ENCODE measurements at regions not wholly inside any gene's neighbourhood (a gene's known extent, or its start where the extent isn't known, plus 50 kb on each side); places are given as distances from the start of the nearest gene placed in this dataset.

GRCh38 chr5:74549384-74549783 lies 91.1 kb downstream of the ENC1 start:
- Histone ChIP-seq H3K27me3 (ENCODE audit: control insufficient read depth, insufficient read depth, low read length) (peaks cover 20% of the 10 kb centered on the region), H3K36me3 (ENCODE audit: control insufficient read depth, insufficient read depth, low read length) (no peaks in the 10 kb centered on the region), H3K27ac (ENCODE audit: low read depth, low read length) (peak overlapping the region; percentile 17), H3K4me3 (ENCODE audit: low read depth, low read length) (no peak overlapping the region), H3K4me1 (ENCODE audit: control insufficient read depth, insufficient read depth, low read length) (peaks cover 18% of the 10 kb centered on the region), H3K9me3 (ENCODE audit: control insufficient read depth, insufficient read depth, low read length) (no peaks in the 10 kb centered on the region), H3K9ac (ENCODE audit: low read depth, low read length) (no peak overlapping the region)

DNA sequence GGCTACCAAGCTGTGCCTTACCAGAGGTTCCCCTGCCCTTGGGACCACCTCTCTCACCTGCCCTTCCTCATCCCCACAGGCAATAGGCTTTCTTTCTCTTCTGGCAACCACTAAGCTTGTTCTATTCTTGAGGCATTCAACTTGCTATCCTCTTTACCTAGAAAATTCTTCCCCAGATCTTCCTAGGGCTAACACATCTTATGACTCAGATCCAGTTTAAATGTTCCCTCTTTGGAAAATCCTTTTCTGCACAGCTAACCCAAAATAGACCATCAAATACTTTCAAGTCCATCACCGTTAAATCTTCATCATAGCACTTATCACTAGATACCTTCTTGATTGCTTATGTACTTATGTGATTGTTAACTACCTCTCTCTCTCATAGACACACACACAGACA lies 93.7 kb downstream of the ENC1 start:
- Histone ChIP-seq H3K4me3 (ENCODE audit: low read depth, low read length) (no peak overlapping the region), H3K27me3 (ENCODE audit: control insufficient read depth, insufficient read depth, low read length) (peaks cover 20% of the 10 kb centered on the region), H3K4me1 (ENCODE audit: control insufficient read depth, insufficient read depth, low read length) (peaks cover 37% of the 10 kb centered on the region), H3K9me3 (ENCODE audit: control insufficient read depth, insufficient read depth, low read length) (no peaks in the 10 kb centered on the region), H3K9ac (ENCODE audit: low read depth, low read length) (no peak overlapping the region), H3K36me3 (ENCODE audit: control insufficient read depth, insufficient read depth, low read length) (no peaks in the 10 kb centered on the region), H3K27ac (ENCODE audit: low read depth, low read length) (no peak overlapping the region)

DNA sequence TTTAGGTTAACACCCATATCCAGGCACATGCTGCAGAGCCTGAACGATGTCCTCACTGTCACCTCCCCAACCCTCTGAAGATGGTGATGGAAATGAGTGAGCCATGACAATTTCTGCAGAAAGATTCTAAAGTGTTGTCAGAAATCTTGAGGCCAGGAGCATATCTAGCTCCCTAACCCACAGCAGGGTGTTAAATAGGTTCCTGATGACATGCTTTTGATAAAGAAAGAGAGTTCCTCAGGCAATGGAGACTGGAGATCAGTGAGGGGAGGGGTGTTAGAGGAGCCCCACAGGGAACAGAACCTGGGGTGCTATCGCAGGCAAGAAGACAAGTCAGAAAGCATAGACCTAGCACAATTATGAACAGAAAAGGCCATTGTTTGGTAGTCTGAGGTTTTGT lies 95.7 kb downstream of the ENC1 start:
- Histone ChIP-seq H3K9me3 (ENCODE audit: control insufficient read depth, insufficient read depth, low read length) (no peaks in the 10 kb centered on the region), H3K27me3 (ENCODE audit: control insufficient read depth, insufficient read depth, low read length) (peaks cover 20% of the 10 kb centered on the region), H3K4me3 (ENCODE audit: low read depth, low read length) (no peak overlapping the region), H3K4me1 (ENCODE audit: control insufficient read depth, insufficient read depth, low read length) (peaks cover 49% of the 10 kb centered on the region), H3K27ac (ENCODE audit: low read depth, low read length) (peak overlapping the region; percentile 14), H3K9ac (ENCODE audit: low read depth, low read length) (no peak overlapping the region), H3K36me3 (ENCODE audit: control insufficient read depth, insufficient read depth, low read length) (no peaks in the 10 kb centered on the region)

DNA sequence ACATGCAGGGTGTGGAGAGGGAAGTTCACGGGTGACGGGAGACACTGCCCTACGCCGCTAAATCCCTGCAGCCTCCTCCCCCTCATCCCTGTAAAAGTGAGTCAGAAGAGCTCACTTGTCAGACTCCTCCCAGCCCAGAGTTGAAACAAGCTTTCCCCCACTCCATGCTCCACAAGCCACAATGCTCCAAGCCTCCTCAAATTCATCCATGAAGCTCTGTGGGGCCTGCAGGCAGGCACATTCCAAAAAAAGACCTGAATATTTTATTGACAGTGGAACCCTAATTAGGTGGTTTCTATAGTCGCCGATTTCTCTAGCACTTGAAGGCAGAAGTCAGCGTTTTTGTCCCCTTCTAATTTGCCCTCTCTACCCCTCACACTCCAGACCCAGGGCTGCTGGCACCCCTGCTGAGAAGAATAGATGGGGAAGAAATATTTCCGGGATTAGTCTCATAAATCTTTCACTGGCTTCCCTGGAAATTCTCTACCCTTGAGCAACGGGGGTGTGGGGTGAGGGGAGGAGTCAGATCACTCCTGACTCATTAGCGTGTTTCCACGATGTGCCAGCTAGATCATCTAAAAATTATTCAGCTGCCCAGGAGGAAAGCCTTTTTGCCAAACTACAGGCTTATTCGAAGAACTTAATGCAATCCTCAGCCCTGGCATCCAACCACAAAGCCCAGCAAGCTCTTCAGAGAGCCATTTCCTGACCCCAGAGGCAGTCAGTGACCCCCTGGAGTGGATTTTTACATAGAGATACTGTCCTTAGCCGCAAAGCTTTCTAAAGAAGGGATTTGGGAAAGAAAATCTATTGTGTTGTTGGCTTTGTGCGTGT lies 97.1 kb downstream of the ENC1 start:
- peak overlapping the region; percentile 2; the same call in 1 of the 2 replicates for H3K9ac ChIP-seq (ENCODE audit: low read depth, low read length)
- peak overlapping the region; percentile 43 for H3K4me3 ChIP-seq (ENCODE audit: low read depth, low read length)
- no peaks in the 10 kb centered on the region for H3K9me3 ChIP-seq (ENCODE audit: control insufficient read depth, insufficient read depth, low read length)
- peaks cover 20% of the 10 kb centered on the region for H3K27me3 ChIP-seq (ENCODE audit: control insufficient read depth, insufficient read depth, low read length)
- peak overlapping the region; percentile 98 for H3K27ac ChIP-seq (ENCODE audit: low read depth, low read length)
- no peaks in the 10 kb centered on the region for H3K36me3 ChIP-seq (ENCODE audit: control insufficient read depth, insufficient read depth, low read length)
- peaks cover 42% of the 10 kb centered on the region for H3K4me1 ChIP-seq (ENCODE audit: control insufficient read depth, insufficient read depth, low read length)

- H3K9ac ChIP-seq (ENCODE audit: low read depth, low read length), result no peak overlapping the region
- H3K9me3 ChIP-seq (ENCODE audit: control insufficient read depth, insufficient read depth, low read length), result no peaks in the 10 kb centered on the region
- H3K27ac ChIP-seq (ENCODE audit: low read depth, low read length), result peak overlapping the region; percentile 98
- H3K4me3 ChIP-seq (ENCODE audit: low read depth, low read length), result no peak overlapping the region
- no peaks in the 10 kb centered on the region for H3K36me3 ChIP-seq (ENCODE audit: control insufficient read depth, insufficient read depth, low read length)
- peaks cover 16% of the 10 kb centered on the region for H3K27me3 ChIP-seq (ENCODE audit: control insufficient read depth, insufficient read depth, low read length)
- H3K4me1 ChIP-seq (ENCODE audit: control insufficient read depth, insufficient read depth, low read length), result peaks cover 42% of the 10 kb centered on the region
Measured at GRCh38 chr5:74542482-74542881, 98.0 kb downstream of the ENC1 start.

DNA sequence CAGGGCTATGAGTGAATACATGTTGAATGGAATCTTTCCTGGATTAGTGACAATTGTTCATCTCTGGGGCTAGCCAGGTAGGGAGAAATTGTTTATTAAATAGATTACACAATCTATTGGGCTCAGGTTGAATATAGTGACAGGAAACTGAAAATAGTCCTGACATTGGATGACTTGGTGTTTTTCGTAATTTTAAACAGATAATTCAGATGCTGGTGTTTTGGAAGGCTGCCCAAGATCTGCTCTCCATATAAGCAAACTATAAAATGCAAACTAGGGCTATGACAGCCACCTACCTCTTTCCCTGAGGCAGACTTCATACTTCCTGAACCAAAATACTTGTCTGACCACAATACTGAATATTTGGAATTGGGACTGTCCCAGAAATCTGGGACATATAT lies 99.1 kb downstream of the ENC1 start:
- Histone ChIP-seq H3K27me3 (ENCODE audit: control insufficient read depth, insufficient read depth, low read length) (peaks cover 7% of the 10 kb centered on the region), H3K9me3 (ENCODE audit: control insufficient read depth, insufficient read depth, low read length) (no peaks in the 10 kb centered on the region), H3K4me3 (ENCODE audit: low read depth, low read length) (no peak overlapping the region; the same call in 1 of the 2 replicates), H3K4me1 (ENCODE audit: control insufficient read depth, insufficient read depth, low read length) (peaks cover 49% of the 10 kb centered on the region), H3K9ac (ENCODE audit: low read depth, low read length) (no peak overlapping the region), H3K27ac (ENCODE audit: low read depth, low read length) (no peak overlapping the region), H3K36me3 (ENCODE audit: control insufficient read depth, insufficient read depth, low read length) (no peaks in the 10 kb centered on the region)

GRCh38 chr5:74540622-74541021 lies 99.9 kb downstream of the ENC1 start:
- no peaks in the 10 kb centered on the region for H3K36me3 ChIP-seq (ENCODE audit: control insufficient read depth, insufficient read depth, low read length)
- H3K4me1 ChIP-seq (ENCODE audit: control insufficient read depth, insufficient read depth, low read length), result peaks cover 57% of the 10 kb centered on the region
- H3K9me3 ChIP-seq (ENCODE audit: control insufficient read depth, insufficient read depth, low read length), result no peaks in the 10 kb centered on the region
- peak overlapping the region; percentile 68 for H3K27ac ChIP-seq (ENCODE audit: low read depth, low read length)
- H3K9ac ChIP-seq (ENCODE audit: low read depth, low read length), result no peak overlapping the region
- no peaks in the 10 kb centered on the region for H3K27me3 ChIP-seq (ENCODE audit: control insufficient read depth, insufficient read depth, low read length)
- no peak overlapping the region for H3K4me3 ChIP-seq (ENCODE audit: low read depth, low read length)

GRCh38 chr5:74539986-74540385 lies 100.5 kb downstream of the ENC1 start:
- Histone ChIP-seq H3K9me3 (ENCODE audit: control insufficient read depth, insufficient read depth, low read length) (peaks cover 4% of the 10 kb centered on the region; the same call in 1 of the 2 replicates), H3K27ac (ENCODE audit: low read depth, low read length) (peak overlapping the region; percentile 68), H3K4me3 (ENCODE audit: low read depth, low read length) (no peak overlapping the region), H3K27me3 (ENCODE audit: control insufficient read depth, insufficient read depth, low read length) (no peaks in the 10 kb centered on the region), H3K4me1 (ENCODE audit: control insufficient read depth, insufficient read depth, low read length) (peaks cover 62% of the 10 kb centered on the region), H3K36me3 (ENCODE audit: control insufficient read depth, insufficient read depth, low read length) (no peaks in the 10 kb centered on the region), H3K9ac (ENCODE audit: low read depth, low read length) (no peak overlapping the region)

DNA sequence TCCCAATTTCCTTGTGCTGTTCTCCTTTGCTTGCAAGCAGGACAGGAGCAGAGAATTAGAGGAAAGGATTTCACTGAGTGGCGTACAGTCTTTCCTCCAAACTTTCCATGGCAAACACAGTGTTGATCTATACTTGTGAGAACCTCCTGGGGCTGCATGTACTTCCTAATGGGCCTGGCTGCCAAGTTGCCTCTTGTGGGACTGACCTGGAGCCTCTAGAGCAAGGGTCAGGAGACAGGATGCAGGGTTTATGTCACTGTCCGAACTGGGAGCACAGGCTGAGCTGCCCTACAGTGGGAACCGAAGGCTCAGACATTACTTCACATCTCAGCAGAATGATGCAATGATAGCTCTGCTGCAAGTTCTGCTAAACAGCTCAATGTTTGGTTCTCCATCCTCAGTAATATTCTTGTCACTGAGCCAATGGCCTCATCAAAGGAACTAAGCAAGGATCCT lies 102.3 kb downstream of the ENC1 start:
- Histone ChIP-seq H3K4me1 (ENCODE audit: control insufficient read depth, insufficient read depth, low read length) (peaks cover 48% of the 10 kb centered on the region), H3K9me3 (ENCODE audit: control insufficient read depth, insufficient read depth, low read length) (peaks cover 13% of the 10 kb centered on the region), H3K9ac (ENCODE audit: low read depth, low read length) (no peak overlapping the region), H3K27ac (ENCODE audit: low read depth, low read length) (no peak overlapping the region), H3K4me3 (ENCODE audit: low read depth, low read length) (no peak overlapping the region), H3K27me3 (ENCODE audit: control insufficient read depth, insufficient read depth, low read length) (no peaks in the 10 kb centered on the region), H3K36me3 (ENCODE audit: control insufficient read depth, insufficient read depth, low read length) (no peaks in the 10 kb centered on the region)

DNA sequence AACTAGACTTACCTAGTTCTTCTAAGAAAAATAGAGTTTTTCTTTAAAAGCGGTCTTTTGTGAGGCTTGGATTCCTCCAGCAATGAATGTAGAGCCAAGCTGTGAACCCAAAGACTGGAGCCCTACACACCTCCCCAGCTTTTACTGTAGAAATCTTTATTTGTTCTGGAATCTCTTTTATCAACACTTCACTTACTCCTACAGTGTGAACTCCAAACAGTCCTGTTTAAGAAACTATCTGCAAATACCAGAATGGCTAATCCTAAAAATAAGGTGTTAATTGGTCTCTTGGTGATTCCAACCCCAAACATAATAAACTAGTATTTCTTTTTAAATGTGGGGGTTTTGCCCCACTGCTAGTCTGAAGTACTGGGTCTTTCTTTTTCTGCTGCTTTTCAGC lies 103.9 kb downstream of the ENC1 start:
- Histone ChIP-seq H3K36me3 (ENCODE audit: control insufficient read depth, insufficient read depth, low read length) (no peaks in the 10 kb centered on the region), H3K27me3 (ENCODE audit: control insufficient read depth, insufficient read depth, low read length) (no peaks in the 10 kb centered on the region), H3K4me3 (ENCODE audit: low read depth, low read length) (no peak overlapping the region), H3K4me1 (ENCODE audit: control insufficient read depth, insufficient read depth, low read length) (peaks cover 37% of the 10 kb centered on the region), H3K9me3 (ENCODE audit: control insufficient read depth, insufficient read depth, low read length) (peaks cover 13% of the 10 kb centered on the region), H3K9ac (ENCODE audit: low read depth, low read length) (no peak overlapping the region), H3K27ac (ENCODE audit: low read depth, low read length) (peak overlapping the region; percentile 53)

DNA sequence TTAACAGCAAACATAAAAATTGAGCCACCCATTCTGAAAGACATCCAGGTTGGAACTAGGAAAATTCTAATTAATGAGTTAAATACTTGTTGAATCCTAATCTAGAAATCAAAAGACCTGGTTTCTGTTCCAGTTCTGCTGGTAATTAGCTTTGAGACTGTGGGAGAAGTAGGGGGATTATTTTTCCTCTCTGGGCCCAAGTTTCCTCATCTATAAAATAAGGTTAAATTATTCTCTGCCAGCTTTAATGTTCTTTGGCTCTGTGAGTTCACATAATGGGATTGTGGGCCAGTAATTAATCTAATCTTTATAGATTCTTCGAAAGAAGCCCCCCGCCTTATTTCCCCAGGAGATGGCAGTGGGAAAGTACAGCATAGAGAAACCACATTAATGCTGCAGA lies 104.6 kb downstream of the ENC1 start:
- Histone ChIP-seq H3K36me3 (ENCODE audit: control insufficient read depth, insufficient read depth, low read length) (no peaks in the 10 kb centered on the region), H3K9ac (ENCODE audit: low read depth, low read length) (no peak overlapping the region), H3K4me1 (ENCODE audit: control insufficient read depth, insufficient read depth, low read length) (peaks cover 29% of the 10 kb centered on the region), H3K4me3 (ENCODE audit: low read depth, low read length) (no peak overlapping the region), H3K27me3 (ENCODE audit: control insufficient read depth, insufficient read depth, low read length) (no peaks in the 10 kb centered on the region), H3K9me3 (ENCODE audit: control insufficient read depth, insufficient read depth, low read length) (peaks cover 13% of the 10 kb centered on the region), H3K27ac (ENCODE audit: low read depth, low read length) (peak overlapping the region; percentile 53)
